ENCODE measurements at regions not wholly inside any gene's neighbourhood (a gene's known extent, or its start where the extent isn't known, plus 50 kb on each side); places are given as distances from the start of the nearest gene placed in this dataset.

- no peak for DNase-seq
- in situ Hi-C loops (cut with MboI; ENCODE audit: low pct_ligation_motif_present in 1 of 4, low pct_unique_long_range_greater_than_20kb in 1 of 4, low sequenced_read_pairs in 3 of 4), result no loop called here
- TF ChIP-seq POLR2A (IDR thresholded peaks at IDR 0.05) (no peak), CTCF (IDR thresholded peaks at IDR 0.05) (no peak), EP300 (IDR thresholded peaks at IDR 0.05; ENCODE audit: low read depth) (no peak), POLR2AphosphoS5 (IDR thresholded peaks at IDR 0.05) (no peak)
- Histone ChIP-seq H3K9me3 (no peaks in the 10 kb centered on the region), H3K27me3 (no peaks in the 10 kb centered on the region), H3K36me3 (no peaks in the 10 kb centered on the region), H3K27ac (no peak overlapping the region), H3K4me1 (no peaks in the 10 kb centered on the region), H3K4me3 (no peak overlapping the region)
- intact Hi-C loops (cut with DNase I; ENCODE audit: low total_unique reads), result no loop called here
- WGBS, 2 donors (ENCODE audit: low coverage in 1 of 2), result 61 to 78% methylated on average over 3 of the region's 3 CpGs
These were observed 70.6 kb downstream of the RSL24D1 start for GRCh38 chr15:55126111-55126510.

DNA sequence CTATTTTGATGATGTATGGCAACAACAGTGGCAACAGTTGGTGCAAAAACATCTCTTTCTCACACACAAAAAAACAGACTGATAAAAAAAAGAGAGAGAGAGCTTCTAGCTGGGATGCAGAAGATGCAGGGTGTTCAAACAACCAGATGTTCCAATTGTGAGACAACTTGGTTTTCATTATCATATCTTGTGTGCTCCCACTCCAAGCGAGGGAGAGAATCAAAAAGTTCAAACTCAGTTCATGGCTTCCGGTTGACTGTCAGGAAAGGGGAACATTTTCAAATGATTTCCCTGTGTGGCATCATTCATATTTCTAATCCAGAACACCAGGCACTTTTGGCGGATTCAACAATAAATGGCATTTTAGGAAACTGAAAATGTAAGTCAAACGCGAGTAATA, 72.1 kb downstream of the RSL24D1 start:
- no peaks in the 10 kb centered on the region for H3K4me1 ChIP-seq
- whole genome bisulfite sequencing, 2 donors (ENCODE audit: low coverage in 1 of 2), result 76 to 87% methylated on average over 3 to 5 of the region's 5 CpGs
- H3K9me3 ChIP-seq, result no peaks in the 10 kb centered on the region
- TF ChIP-seq CTCF (IDR thresholded peaks at IDR 0.05) (no peak), POLR2A (IDR thresholded peaks at IDR 0.05) (no peak), POLR2AphosphoS5 (IDR thresholded peaks at IDR 0.05) (no peak), EP300 (IDR thresholded peaks at IDR 0.05; ENCODE audit: low read depth) (no peak)
- H3K27ac ChIP-seq, result no peak overlapping the region
- no peaks in the 10 kb centered on the region for H3K27me3 ChIP-seq
- no peak overlapping the region for H3K4me3 ChIP-seq
- in situ Hi-C loops (cut with MboI; ENCODE audit: low pct_ligation_motif_present in 1 of 4, low pct_unique_long_range_greater_than_20kb in 1 of 4, low sequenced_read_pairs in 3 of 4) (loop anchor here in 2 of 4 donors (25.0 kb wide), 2 partner anchors 1037 to 1312 kb away; no protein-coding TSS in a partner anchor), intact Hi-C loops (cut with DNase I; ENCODE audit: low total_unique reads) (no loop called here)
- DNase-seq, result no peak
- H3K36me3 ChIP-seq, result no peaks in the 10 kb centered on the region

- Histone ChIP-seq H3K27me3 (no peaks in the 10 kb centered on the region), H3K27ac (no peak overlapping the region), H3K4me3 (no peak overlapping the region), H3K9me3 (no peaks in the 10 kb centered on the region), H3K36me3 (no peaks in the 10 kb centered on the region), H3K4me1 (no peaks in the 10 kb centered on the region)
- intact Hi-C loops (cut with DNase I; ENCODE audit: low total_unique reads), result no loop called here
- TF ChIP-seq POLR2AphosphoS5 (IDR thresholded peaks at IDR 0.05), result no peak
- no peak for TF ChIP-seq CTCF (IDR thresholded peaks at IDR 0.05)
- TF ChIP-seq EP300 (IDR thresholded peaks at IDR 0.05; ENCODE audit: low read depth), result no peak
- TF ChIP-seq POLR2A (IDR thresholded peaks at IDR 0.05), result no peak
- 22 to 77% methylated on average over 1 to 2 of the region's 2 CpGs for WGBS, 2 donors (ENCODE audit: low coverage in 1 of 2)
- DNase-seq, result no peak
- in situ Hi-C loops (cut with MboI; ENCODE audit: low pct_ligation_motif_present in 1 of 4, low pct_unique_long_range_greater_than_20kb in 1 of 4, low sequenced_read_pairs in 3 of 4), result loop anchor here in 2 of 4 donors (25.0 kb wide), 2 partner anchors 1031 to 1306 kb away; no protein-coding TSS in a partner anchor
These were observed 78.3 kb downstream of the RSL24D1 start for GRCh38 chr15:55118344-55118870.

GRCh38 chr15:55116636-55117035, 80.1 kb downstream of the RSL24D1 start:
- DNase-seq, result no peak
- Histone ChIP-seq H3K27ac (no peak overlapping the region), H3K4me1 (no peaks in the 10 kb centered on the region), H3K4me3 (no peak overlapping the region), H3K27me3 (no peaks in the 10 kb centered on the region), H3K9me3 (no peaks in the 10 kb centered on the region), H3K36me3 (no peaks in the 10 kb centered on the region)
- intact Hi-C loops (cut with DNase I; ENCODE audit: low total_unique reads) (no loop called here), in situ Hi-C loops (cut with MboI; ENCODE audit: low pct_ligation_motif_present in 1 of 4, low pct_unique_long_range_greater_than_20kb in 1 of 4, low sequenced_read_pairs in 3 of 4) (loop anchor here in 2 of 4 donors (25.0 kb wide), 2 partner anchors 1029 to 1304 kb away; no protein-coding TSS in a partner anchor)
- TF ChIP-seq POLR2AphosphoS5 (IDR thresholded peaks at IDR 0.05), result no peak
- TF ChIP-seq POLR2A (IDR thresholded peaks at IDR 0.05), result no peak
- TF ChIP-seq CTCF (IDR thresholded peaks at IDR 0.05), result no peak
- no peak for TF ChIP-seq EP300 (IDR thresholded peaks at IDR 0.05; ENCODE audit: low read depth)
- 51 to 75% methylated on average over 1 to 2 of the region's 2 CpGs for WGBS, 2 donors (ENCODE audit: low coverage in 1 of 2)
